HCT116 (cell line): ENCODE measurements at regions not wholly inside any gene's neighbourhood (a gene's known extent, or its start where the extent isn't known, plus 50 kb on each side); places are given as distances from the start of the nearest gene placed in this dataset.

ENCODE experiments used
- ATAC-seq: fragments of 200-7000 bp; cut with Tn5 transposase; 2 replicates; pipeline ENCODE4 v1.9.1; 2020; ENCODE audit warnings: mild to moderate bottlenecking, moderate library complexity
- BruUV-seq: library from RNA; stranded (reverse); fragments of 400-500 nt; replicated peaks from 2 replicates; lab custom pipeline; 2021; lab: Mats Ljungman, UMichigan
- CTCF ChIA-PET: fragments of 300-600 bp; sonication (Branson Sonifier 250); formaldehyde crosslinking; loops from one replicate; lab custom pipeline; 2021; ENCODE audit warnings: antibody characterized with exemption; lab: Charles Lee
- POLR2A ChIA-PET: fragments of 300-600, 350-600 bp; sonication (Branson Sonifier 250); formaldehyde crosslinking; loops from one replicate; lab custom pipeline; 2021; ENCODE audit warnings: antibody characterized with exemption; lab: Charles Lee
- RAD21 ChIA-PET, 2 experiments: fragments of 300-600 bp; sonication (Branson Sonifier 250); formaldehyde crosslinking; loops; one replicate each; lab custom pipeline; 2023; ENCODE audit warnings: low total read pairs in 2 of 2; ENCODE audit not compliant: uncharacterized antibody in 2 of 2, unreplicated experiment in 2 of 2, low non-redundant PET in 1 of 2; lab: Charles Lee
- DNase-seq: peaks from one replicate; pipeline ENCODE4 v3.0.0-alpha.2; 2010; ENCODE audit warnings: low read depth, low spot score
- H2AFZ ChIP-seq: fragments of 200-600 bp; shearing (Covaris generic), sonication (generic); 2 replicates; pipeline ENCODE4 v1.6.1; 2017; ENCODE audit warnings: low read depth, mixed run types, mixed read lengths, antibody characterized with exemption, low read length; ENCODE audit not compliant: poor library complexity, severe bottlenecking
- H3K27ac ChIP-seq: 2 replicates; pipeline ENCODE4 v1.5.1; 2012; ENCODE audit warnings: low read depth, low read length
- H3K27me3 ChIP-seq: fragments of 200-600 bp; sonication (generic); 2 replicates; pipeline ENCODE4 v1.6.1; 2016; ENCODE audit warnings: mixed run types, low read length, mixed read lengths; ENCODE audit not compliant: insufficient read depth
- H3K36me3 ChIP-seq, 2 experiments: fragments of 200-500 bp in 1 of 2; fragments of 200-600 bp in 1 of 2; sonication (Bioruptor generic) in 1 of 2; sonication (generic) in 1 of 2; 2 replicates each; pipeline versions ENCODE4 v1.5.1 to v1.6.1; 2014 to 2016; ENCODE audit warnings: low read length in 2 of 2, inconsistent platforms in 1 of 2, mixed read lengths in 1 of 2, mixed run types in 1 of 2; ENCODE audit not compliant: insufficient read depth in 2 of 2, control insufficient read depth in 1 of 2
- H3K4me1 ChIP-seq, 2 experiments: fragments of 200-600 bp in 1 of 2; sonication (generic) in 1 of 2; 2 replicates each; pipeline versions ENCODE4 v1.5.1 to v1.6.1; 2012 to 2017; ENCODE audit warnings: low read length in 2 of 2, inconsistent platforms in 1 of 2, mild to moderate bottlenecking in 1 of 2, mixed read lengths in 1 of 2, mixed run types in 1 of 2, moderate library complexity in 1 of 2; ENCODE audit not compliant: insufficient read depth in 2 of 2, control insufficient read depth in 1 of 2
- H3K4me2 ChIP-seq: fragments of 200-600 bp; sonication (generic); 2 replicates; pipeline ENCODE4 v1.6.1; 2017; ENCODE audit warnings: mixed run types, low read length, mixed read lengths
- H3K4me3 ChIP-seq, 2 experiments: fragments of 200-600 bp in 1 of 2; sonication (generic) in 1 of 2; replicated peaks in 1 of 2; 2 replicates each; pipeline ENCODE4 v1.5.1; 2011 to 2016; ENCODE audit warnings: low read length in 2 of 2, control low read depth in 1 of 2, low read depth in 1 of 2, mild to moderate bottlenecking in 1 of 2, mixed read lengths in 1 of 2, mixed run types in 1 of 2
- H3K79me2 ChIP-seq: fragments of 200-600 bp; sonication (generic); 2 replicates; pipeline ENCODE4 v1.6.1; 2017; ENCODE audit warnings: mild to moderate bottlenecking, mixed run types, low read length, moderate library complexity, mixed read lengths; ENCODE audit not compliant: insufficient read depth
- H3K9ac ChIP-seq: fragments of 200-600 bp; sonication (generic); 2 replicates; pipeline ENCODE4 v1.6.1; 2016; ENCODE audit warnings: low read length, mixed read lengths
- H3K9me2 ChIP-seq: fragments of 200-600 bp; sonication (generic), shearing (Covaris generic); 2 replicates; pipeline ENCODE4 v1.6.1; 2017; ENCODE audit warnings: mixed run types, mild to moderate bottlenecking, moderate library complexity; ENCODE audit not compliant: insufficient read depth
- H3K9me3 ChIP-seq, 2 experiments: fragments of 200-500 bp in 1 of 2; fragments of 200-600 bp in 1 of 2; sonication (Bioruptor generic) in 1 of 2; sonication (generic) in 1 of 2; 2 replicates each; pipeline ENCODE4 v1.6.1; 2014 to 2017; ENCODE audit warnings: low read length in 2 of 2, mixed read lengths in 2 of 2, inconsistent platforms in 1 of 2, low read depth in 1 of 2, mild to moderate bottlenecking in 1 of 2, mixed run types in 1 of 2, moderate library complexity in 1 of 2; ENCODE audit not compliant: control insufficient read depth in 1 of 2, insufficient read depth in 1 of 2
- H4K20me1 ChIP-seq: fragments of 200-600 bp; sonication (generic), shearing (Covaris generic); 2 replicates; pipeline ENCODE4 v1.6.1; 2017; ENCODE audit warnings: mixed run types, mild to moderate bottlenecking, moderate library complexity; ENCODE audit not compliant: insufficient read depth
- ATF3 ChIP-seq: IDR thresholded peaks from 2 replicates; pipeline ENCODE4 v1.6.1; 2012
- CEBPB ChIP-seq: IDR thresholded peaks from 2 replicates; pipeline ENCODE4 v1.6.1; 2012; ENCODE audit warnings: low read depth
- CTCF ChIP-seq, 3 experiments: fragments of 200-600 bp in 1 of 3; sonication (generic) in 1 of 3; IDR thresholded peaks in 2 of 3; conservative IDR thresholded peaks in 1 of 3; 2 replicates each; pipeline ENCODE4 v1.5.1; 2012 to 2017; ENCODE audit warnings: low read depth in 2 of 3, low read length in 2 of 3, antibody characterized with exemption in 1 of 3, borderline replicate concordance in 1 of 3, control low read depth in 1 of 3, mild to moderate bottlenecking in 1 of 3, mixed read lengths in 1 of 3, mixed run types in 1 of 3, moderate library complexity in 1 of 3; ENCODE audit not compliant: insufficient read depth in 1 of 3
- EGR1 ChIP-seq: IDR thresholded peaks from 2 replicates; pipeline ENCODE4 v1.6.1; 2012; ENCODE audit warnings: low read depth
- EZH2 ChIP-seq: fragments of 200-600 bp; sonication (generic); IDR thresholded peaks from 2 replicates; pipeline ENCODE4 v1.6.1; 2017; ENCODE audit warnings: antibody characterized with exemption, mixed run types
- EZH2phosphoT487 ChIP-seq: fragments of 200-600 bp; IDR thresholded peaks from 2 replicates; pipeline ENCODE4 v1.6.1; 2018; ENCODE audit warnings: antibody characterized with exemption, borderline replicate concordance
- FOSL1 ChIP-seq: IDR thresholded peaks from 2 replicates; pipeline ENCODE4 v1.6.1; 2012; ENCODE audit warnings: low read depth
- MAX ChIP-seq: IDR thresholded peaks from 2 replicates; pipeline ENCODE4 v1.6.1; 2012
- POLR2A ChIP-seq: IDR thresholded peaks from 2 replicates; pipeline ENCODE4 v1.7.0; 2011; ENCODE audit warnings: borderline replicate concordance; ENCODE audit not compliant: insufficient read depth, insufficient read length; ENCODE audit errors: extremely low read depth
- POLR2AphosphoS5 ChIP-seq: IDR thresholded peaks from 2 replicates; pipeline ENCODE4 v1.6.1; 2011; ENCODE audit warnings: mild to moderate bottlenecking, low read depth, low read length, moderate library complexity
- RAD21 ChIP-seq: IDR thresholded peaks from 2 replicates; pipeline ENCODE4 v1.6.1; 2012; ENCODE audit warnings: low read depth, mild to moderate bottlenecking
- SIN3A ChIP-seq: IDR thresholded peaks from 2 replicates; pipeline ENCODE4 v1.6.1; 2012; ENCODE audit warnings: low read depth
- SP1 ChIP-seq: IDR thresholded peaks from 2 replicates; pipeline ENCODE4 v1.6.1; 2012; ENCODE audit warnings: low read depth
- SRF ChIP-seq: IDR thresholded peaks from 2 replicates; pipeline ENCODE4 v1.6.1; 2012; ENCODE audit warnings: low read depth
- TCF7L2 ChIP-seq: IDR thresholded peaks from 2 replicates; pipeline ENCODE4 v1.7.0; 2011; ENCODE audit warnings: borderline replicate concordance, inconsistent platforms; ENCODE audit not compliant: insufficient read depth, insufficient read length; ENCODE audit errors: extremely low read depth
- YY1 ChIP-seq: IDR thresholded peaks from 2 replicates; pipeline ENCODE4 v1.6.1; 2011; ENCODE audit warnings: low read length, low read depth, moderate library complexity, mild to moderate bottlenecking; ENCODE audit not compliant: insufficient replicate concordance; ENCODE audit errors: extremely low read depth
- ZBTB33 ChIP-seq: IDR thresholded peaks from 2 replicates; pipeline ENCODE4 v1.6.1; 2011; ENCODE audit warnings: mild to moderate bottlenecking, low read length, moderate library complexity; ENCODE audit not compliant: insufficient replicate concordance; ENCODE audit errors: extremely low read depth
- ZFX ChIP-seq: fragments of 450-650 bp; IDR thresholded peaks from 2 replicates; pipeline ENCODE4 v1.6.1; 2017
- intact Hi-C: fragments of 100-400 bp; cut with micrococcal nuclease; formaldehyde crosslinking; loops from 2 replicates; pipeline ENCODE4 v1.10.0; 2022

GRCh38 chr2:60118061-60118460, 435.4 kb downstream of the BCL11A start:
- no peaks in the 10 kb centered on the region for H3K9me2 ChIP-seq
- H3K79me2 ChIP-seq: no peaks in the 10 kb centered on the region
- CTCF ChIA-PET: no interaction called here
- no peak for ATAC-seq
- peaks cover 0 to 4% of the 10 kb centered on the region in 2 experiments; a peak in 1 of 4 replicates for H3K9me3 ChIP-seq
- RAD21 ChIA-PET: no interaction called here
- H2AFZ ChIP-seq: no peak overlapping the region
- no peaks in the 10 kb centered on the region for H3K4me1 ChIP-seq
- BruUV-seq: no TSS peak
- H3K27me3 ChIP-seq: no peaks in the 10 kb centered on the region; the same call in 1 of the 2 replicates
- H4K20me1 ChIP-seq: no peaks in the 10 kb centered on the region
- POLR2A ChIA-PET: no interaction called here
- no peak overlapping the region for H3K4me2 ChIP-seq
- intact Hi-C loops: no loop called here
- no peak for TF ChIP-seq ZBTB33
- no peak for TF ChIP-seq SP1
- no peak for TF ChIP-seq EZH2
- TF ChIP-seq FOSL1: no peak
- TF ChIP-seq RAD21: no peak
- TF ChIP-seq MAX: no peak
- no peak for TF ChIP-seq ZFX
- TF ChIP-seq EZH2phosphoT487: no peak
- no peak for TF ChIP-seq POLR2A
- no peak for TF ChIP-seq POLR2AphosphoS5
- TF ChIP-seq SIN3A: no peak
- TF ChIP-seq CEBPB: no peak
- TF ChIP-seq ATF3: no peak
- TF ChIP-seq CTCF (IDR thresholded peaks at IDR 0.05 in 2 of 3, conservative IDR thresholded peaks at IDR 0.05 in 1 of 3; ENCODE audit: borderline replicate concordance in 1 of 3, insufficient read depth in 1 of 3, low read depth in 2 of 3, low read length in 2 of 3): no peak
- TF ChIP-seq TCF7L2: no peak
- no peak for TF ChIP-seq YY1
- TF ChIP-seq EGR1: no peak
- TF ChIP-seq SRF: no peak
- H3K9ac ChIP-seq: no peak overlapping the region
- no peak overlapping the region for H3K27ac ChIP-seq
- no peak for DNase-seq
- no peak overlapping the region for H3K4me3 ChIP-seq
- no peaks in the 10 kb centered on the region for H3K36me3 ChIP-seq
